Neural progenitor cell (in vitro differentiated cells): ENCODE measurements at regions not wholly inside any gene's neighbourhood (a gene's known extent, or its start where the extent isn't known, plus 50 kb on each side); places are given as distances from the start of the nearest gene placed in this dataset.

Source experiments
- EZH2 ChIP-seq: fragments of 200-600 bp; sonication (generic); IDR thresholded peaks from 2 replicates; pipeline ENCODE4 v1.6.1; 2017; ENCODE audit warnings: antibody characterized with exemption, mild to moderate bottlenecking, moderate library complexity
- EZH2phosphoT487 ChIP-seq: fragments of 200-600 bp; sonication (generic); IDR thresholded peaks from 2 replicates; pipeline ENCODE4 v1.6.1; 2017; ENCODE audit warnings: antibody characterized with exemption
- TF ChIP-seq, protein P1 (sequence below): fragments of 200-600 bp; sonication (generic); IDR thresholded peaks from 2 replicates; pipeline ENCODE4 v1.5.1; 2017; ENCODE audit warnings: antibody characterized with exemption, mild to moderate bottlenecking

DNA sequence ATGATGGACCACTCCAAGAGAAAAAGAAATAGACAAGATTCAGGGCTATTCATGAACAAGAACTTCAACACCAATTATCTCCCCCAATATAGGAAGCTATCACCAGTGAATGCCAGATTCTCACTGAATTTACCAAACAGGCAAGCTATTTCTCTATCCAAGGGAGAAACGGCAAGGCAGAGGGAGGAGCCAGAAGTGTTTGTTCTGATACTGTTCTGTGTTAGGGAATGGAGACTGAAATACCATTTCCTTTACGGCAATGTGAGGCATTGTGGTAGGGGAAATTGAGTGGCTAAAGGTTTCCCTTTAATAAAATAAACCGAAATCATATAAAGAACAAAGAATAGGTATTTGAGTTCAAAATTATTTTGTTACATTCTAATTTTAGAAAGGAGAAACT, 68.0 kb upstream of the ALDH1A1 start:
- TF ChIP-seq, protein P1, sequence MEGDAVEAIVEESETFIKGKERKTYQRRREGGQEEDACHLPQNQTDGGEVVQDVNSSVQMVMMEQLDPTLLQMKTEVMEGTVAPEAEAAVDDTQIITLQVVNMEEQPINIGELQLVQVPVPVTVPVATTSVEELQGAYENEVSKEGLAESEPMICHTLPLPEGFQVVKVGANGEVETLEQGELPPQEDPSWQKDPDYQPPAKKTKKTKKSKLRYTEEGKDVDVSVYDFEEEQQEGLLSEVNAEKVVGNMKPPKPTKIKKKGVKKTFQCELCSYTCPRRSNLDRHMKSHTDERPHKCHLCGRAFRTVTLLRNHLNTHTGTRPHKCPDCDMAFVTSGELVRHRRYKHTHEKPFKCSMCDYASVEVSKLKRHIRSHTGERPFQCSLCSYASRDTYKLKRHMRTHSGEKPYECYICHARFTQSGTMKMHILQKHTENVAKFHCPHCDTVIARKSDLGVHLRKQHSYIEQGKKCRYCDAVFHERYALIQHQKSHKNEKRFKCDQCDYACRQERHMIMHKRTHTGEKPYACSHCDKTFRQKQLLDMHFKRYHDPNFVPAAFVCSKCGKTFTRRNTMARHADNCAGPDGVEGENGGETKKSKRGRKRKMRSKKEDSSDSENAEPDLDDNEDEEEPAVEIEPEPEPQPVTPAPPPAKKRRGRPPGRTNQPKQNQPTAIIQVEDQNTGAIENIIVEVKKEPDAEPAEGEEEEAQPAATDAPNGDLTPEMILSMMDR: no peak
- no peak for TF ChIP-seq EZH2
- TF ChIP-seq EZH2phosphoT487: no peak
